HEK293T (cell line): ENCODE measurements at regions not wholly inside any gene's neighbourhood (a gene's known extent, or its start where the extent isn't known, plus 50 kb on each side); places are given as distances from the start of the nearest gene placed in this dataset.

Source experiments
- ARNT ChIP-seq: fragments of 450-650 bp; IDR thresholded peaks from 2 replicates; pipeline ENCODE4 v1.6.1; 2017; ENCODE audit warnings: mild to moderate bottlenecking
- BHLHE40 ChIP-seq: fragments of 450-650 bp; IDR thresholded peaks from 2 replicates; pipeline ENCODE4 v1.6.1; 2016; ENCODE audit warnings: mild to moderate bottlenecking, moderate library complexity, borderline replicate concordance
- ELF4 ChIP-seq: fragments of 450-650 bp; IDR thresholded peaks from 2 replicates; pipeline ENCODE4 v1.6.1; 2017; ENCODE audit warnings: antibody characterized with exemption
- FOXA1 ChIP-seq: fragments of 450-650 bp; IDR thresholded peaks from 2 replicates; pipeline ENCODE4 v1.6.1; 2016; ENCODE audit warnings: mild to moderate bottlenecking
- FOXK2 ChIP-seq: fragments of 450-650 bp; IDR thresholded peaks from 2 replicates; pipeline ENCODE4 v1.6.1; 2016; ENCODE audit warnings: mild to moderate bottlenecking
- FOXM1 ChIP-seq: fragments of 450-650 bp; IDR thresholded peaks from 2 replicates; pipeline ENCODE4 v1.6.1; 2017; ENCODE audit warnings: mild to moderate bottlenecking, borderline replicate concordance
- NFRKB ChIP-seq: fragments of 450-650 bp; IDR thresholded peaks from 2 replicates; pipeline ENCODE4 v1.6.1; 2016; ENCODE audit warnings: mild to moderate bottlenecking, moderate library complexity
- SP1 ChIP-seq: fragments of 450-650 bp; IDR thresholded peaks from 2 replicates; pipeline ENCODE4 v1.6.1; 2017
- SUZ12 ChIP-seq: fragments of 450-650 bp; IDR thresholded peaks from 2 replicates; pipeline ENCODE4 v1.6.1; 2016; ENCODE audit warnings: mild to moderate bottlenecking
- ZNF384 ChIP-seq: fragments of 450-650 bp; IDR thresholded peaks from 2 replicates; pipeline ENCODE4 v1.6.1; 2016
- TF ChIP-seq, protein P1 (sequence below): fragments of 450-650 bp; IDR thresholded peaks from 2 replicates; pipeline ENCODE4 v1.6.1; 2016

DNA sequence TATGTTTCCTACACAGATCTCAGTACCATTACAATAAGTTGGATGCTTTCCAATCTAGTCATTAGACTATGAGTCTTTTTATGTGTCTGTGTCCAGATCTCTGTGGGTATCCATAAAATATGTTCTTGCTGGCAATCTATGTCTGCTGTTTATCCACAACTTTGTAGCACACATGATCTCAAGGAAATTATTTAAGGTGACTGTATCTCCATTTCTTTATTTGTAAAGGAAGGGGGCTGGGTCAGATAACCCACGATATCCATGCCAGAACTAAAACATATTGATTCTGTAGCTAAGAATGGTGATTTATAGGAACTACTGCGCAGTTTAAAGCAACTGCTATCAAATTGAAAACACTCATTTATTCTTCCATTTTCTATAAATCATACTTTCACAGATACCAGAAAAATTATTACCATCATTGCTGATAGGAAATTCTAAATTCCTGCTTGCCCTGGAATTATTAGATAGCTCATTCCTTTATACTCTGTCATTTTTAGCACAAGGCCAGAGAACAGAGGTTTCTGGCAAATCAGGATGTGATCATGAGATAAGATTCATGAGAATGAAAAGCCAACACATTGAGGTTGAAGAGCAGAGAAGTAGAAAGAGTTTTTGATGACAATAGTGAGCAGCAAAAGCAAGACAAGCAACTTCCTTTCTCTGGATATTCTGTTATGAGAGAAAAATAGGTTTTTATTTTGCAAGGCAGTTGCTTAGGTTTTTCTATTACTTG is 851.4 kb upstream of the CITED2 start:
- TF ChIP-seq ELF4 (no peak), FOXM1 (no peak), SUZ12 (no peak), FOXA1 (no peak), BHLHE40 (no peak), FOXK2 (no peak), NFRKB (no peak), ZNF384 (no peak), ARNT (no peak), SP1 (no peak)
- TF ChIP-seq, protein P1, sequence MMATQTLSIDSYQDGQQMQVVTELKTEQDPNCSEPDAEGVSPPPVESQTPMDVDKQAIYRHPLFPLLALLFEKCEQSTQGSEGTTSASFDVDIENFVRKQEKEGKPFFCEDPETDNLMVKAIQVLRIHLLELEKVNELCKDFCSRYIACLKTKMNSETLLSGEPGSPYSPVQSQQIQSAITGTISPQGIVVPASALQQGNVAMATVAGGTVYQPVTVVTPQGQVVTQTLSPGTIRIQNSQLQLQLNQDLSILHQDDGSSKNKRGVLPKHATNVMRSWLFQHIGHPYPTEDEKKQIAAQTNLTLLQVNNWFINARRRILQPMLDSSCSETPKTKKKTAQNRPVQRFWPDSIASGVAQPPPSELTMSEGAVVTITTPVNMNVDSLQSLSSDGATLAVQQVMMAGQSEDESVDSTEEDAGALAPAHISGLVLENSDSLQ: no peak
